Esophagus squamous epithelium (tissue), 5 donors: ENCODE measurements at regions not wholly inside any gene's neighbourhood (a gene's known extent, or its start where the extent isn't known, plus 50 kb on each side); places are given as distances from the start of the nearest gene placed in this dataset.
"Not testable (repeated sequence)": the region's sequence is repeated elsewhere in the genome, so short reads cannot be mapped to it uniquely, and the experiment has no call there.

Experiments used
- DNase-seq: peaks from one replicate; lab custom pipeline; 2025; lab: John Stamatoyannopoulos, UW
- H3K27ac ChIP-seq, 4 donors: fragments of 200-600 bp; sonication (generic); one replicate each; pipeline ENCODE4 v1.5.1; 2016 to 2019; ENCODE audit warnings: mild to moderate bottlenecking in 1 of 4
- H3K27me3 ChIP-seq, 4 donors: fragments of 200-600 bp; sonication (generic); 1 replicate in 3 of 4; 2 replicates in 1 of 4; pipeline versions ENCODE4 v1.5.1 to v1.6.0; 2017 to 2021; ENCODE audit warnings: antibody characterized with exemption in 1 of 4
- H3K36me3 ChIP-seq, 3 donors: fragments of 200-600 bp; sonication (generic); one replicate each; pipeline ENCODE4 v1.5.1; 2016 to 2019
- H3K4me1 ChIP-seq, 3 donors: fragments of 200-600 bp; sonication (generic); one replicate each; pipeline ENCODE4 v1.5.1; 2017 to 2019
- H3K4me3 ChIP-seq, 4 donors: fragments of 200-600 bp; sonication (generic); 1 replicate in 3 of 4; 2 replicates in 1 of 4; pipeline ENCODE4 v1.5.1; 2016 to 2019; ENCODE audit warnings: mild to moderate bottlenecking in 2 of 4, moderate library complexity in 1 of 4
- H3K9me3 ChIP-seq, 3 donors: fragments of 200-600 bp; sonication (generic); one replicate each; pipeline ENCODE4 v1.5.1; 2016 to 2019
- POLR2A ChIP-seq, 4 donors: fragments of 450-650 bp; IDR thresholded peaks; one replicate each; pipeline ENCODE4 v1.6.1; 2017; ENCODE audit warnings: antibody characterized with exemption in 4 of 4, mild to moderate bottlenecking in 4 of 4, moderate library complexity in 3 of 4
- WGBS, 2 donors: methylation state at CpG; one replicate each; pipeline ENCODE4 v1.1.5; 2018; 5-methylcytosine and 5-hydroxymethylcytosine counted together
- intact Hi-C: fragments of 100-400 bp; cut with DNase I; formaldehyde crosslinking; loops from one replicate; pipeline ENCODE4 v1.15.0; 2022
- TF ChIP-seq, protein P1 (sequence below), 6 experiments: fragments of 450-650 bp in 4 of 6; fragments of 200-600 bp in 2 of 6; sonication (generic) in 2 of 6; IDR thresholded peaks; one replicate each; pipeline ENCODE4 v1.5.1; 2016 to 2019; ENCODE audit warnings: antibody characterized with exemption in 6 of 6, mild to moderate bottlenecking in 4 of 6, moderate library complexity in 4 of 6
- donor health status: DM: yes; HTN: yes; CAD: no.

DNA sequence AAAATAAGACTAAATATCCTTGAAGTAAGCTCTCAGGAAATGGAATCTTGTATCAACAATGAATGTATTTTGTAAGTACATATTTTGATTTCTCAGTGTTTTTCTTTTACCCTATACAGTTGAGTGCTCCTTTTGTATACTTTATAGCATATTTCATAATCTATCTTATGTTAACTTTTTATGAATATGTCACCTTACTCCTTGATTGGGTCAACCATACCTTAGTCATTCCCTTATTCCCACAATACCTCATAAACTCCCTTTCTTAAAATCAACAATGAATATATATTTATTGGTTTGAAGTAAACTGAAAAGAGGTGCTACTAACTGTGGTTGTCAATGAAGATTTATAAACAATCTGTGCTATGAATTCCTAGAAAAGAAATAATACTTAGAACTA is 686.2 kb downstream of the METTL15 start:
- no peak for DNase-seq
- Histone ChIP-seq H3K27me3 (no peaks in the 10 kb centered on the region), H3K9me3 (no peaks in the 10 kb centered on the region), H3K4me1 (no peaks in the 10 kb centered on the region), H3K27ac (no peak overlapping the region), H3K36me3 (no peaks in the 10 kb centered on the region), H3K4me3 (no peak overlapping the region)
- intact Hi-C loops, result no loop called here
- no peak for TF ChIP-seq POLR2A (IDR thresholded peaks at IDR 0.05)
- TF ChIP-seq, protein P1, sequence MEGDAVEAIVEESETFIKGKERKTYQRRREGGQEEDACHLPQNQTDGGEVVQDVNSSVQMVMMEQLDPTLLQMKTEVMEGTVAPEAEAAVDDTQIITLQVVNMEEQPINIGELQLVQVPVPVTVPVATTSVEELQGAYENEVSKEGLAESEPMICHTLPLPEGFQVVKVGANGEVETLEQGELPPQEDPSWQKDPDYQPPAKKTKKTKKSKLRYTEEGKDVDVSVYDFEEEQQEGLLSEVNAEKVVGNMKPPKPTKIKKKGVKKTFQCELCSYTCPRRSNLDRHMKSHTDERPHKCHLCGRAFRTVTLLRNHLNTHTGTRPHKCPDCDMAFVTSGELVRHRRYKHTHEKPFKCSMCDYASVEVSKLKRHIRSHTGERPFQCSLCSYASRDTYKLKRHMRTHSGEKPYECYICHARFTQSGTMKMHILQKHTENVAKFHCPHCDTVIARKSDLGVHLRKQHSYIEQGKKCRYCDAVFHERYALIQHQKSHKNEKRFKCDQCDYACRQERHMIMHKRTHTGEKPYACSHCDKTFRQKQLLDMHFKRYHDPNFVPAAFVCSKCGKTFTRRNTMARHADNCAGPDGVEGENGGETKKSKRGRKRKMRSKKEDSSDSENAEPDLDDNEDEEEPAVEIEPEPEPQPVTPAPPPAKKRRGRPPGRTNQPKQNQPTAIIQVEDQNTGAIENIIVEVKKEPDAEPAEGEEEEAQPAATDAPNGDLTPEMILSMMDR (IDR thresholded peaks at IDR 0.05), result no peak

- TF ChIP-seq, protein P1 (IDR thresholded peaks at IDR 0.05), result no peak
- TF ChIP-seq POLR2A (IDR thresholded peaks at IDR 0.05), result no peak
- H3K9me3 ChIP-seq, result no peaks in the 10 kb centered on the region
- no peaks in the 10 kb centered on the region for H3K36me3 ChIP-seq
- 71 to 90% methylated on average over 3 to 6 of the region's 8 CpGs for WGBS, 2 donors
- intact Hi-C loops, result no loop called here
- no peak for DNase-seq
- no peak overlapping the region for H3K27ac ChIP-seq
- no peak overlapping the region for H3K4me3 ChIP-seq
- no peaks in the 10 kb centered on the region for H3K4me1 ChIP-seq
- H3K27me3 ChIP-seq, result no peaks in the 10 kb centered on the region
Observed at GRCh38 chr11:28793282-28793738, 685.1 kb downstream of the METTL15 start.

GRCh38 chr11:28792856-28793255 is 684.7 kb downstream of the METTL15 start:
- TF ChIP-seq, protein P1 (IDR thresholded peaks at IDR 0.05), result no peak
- TF ChIP-seq POLR2A (IDR thresholded peaks at IDR 0.05), result no peak
- 17% methylated on average over 1 of the region's 2 CpGs; no CpG with 5 or more reads in 1 of the 2 donors for WGBS, 2 donors
- Histone ChIP-seq H3K27me3 (no peaks in the 10 kb centered on the region), H3K36me3 (no peaks in the 10 kb centered on the region), H3K27ac (no peak overlapping the region), H3K4me1 (no peaks in the 10 kb centered on the region), H3K4me3 (no peak overlapping the region), H3K9me3 (no peaks in the 10 kb centered on the region)
- no peak for DNase-seq
- intact Hi-C loops, result no loop called here

GRCh38 chr11:28787897-28788296 is 679.7 kb downstream of the METTL15 start:
- H3K27ac ChIP-seq, H3K36me3 ChIP-seq, H3K27me3 ChIP-seq, DNase-seq, intact Hi-C loops, H3K9me3 ChIP-seq, H3K4me1 ChIP-seq, H3K4me3 ChIP-seq: not testable (repeated sequence)
- WGBS, 2 donors, result 67 to 70% methylated on average over 2 of the region's 2 CpGs

DNA sequence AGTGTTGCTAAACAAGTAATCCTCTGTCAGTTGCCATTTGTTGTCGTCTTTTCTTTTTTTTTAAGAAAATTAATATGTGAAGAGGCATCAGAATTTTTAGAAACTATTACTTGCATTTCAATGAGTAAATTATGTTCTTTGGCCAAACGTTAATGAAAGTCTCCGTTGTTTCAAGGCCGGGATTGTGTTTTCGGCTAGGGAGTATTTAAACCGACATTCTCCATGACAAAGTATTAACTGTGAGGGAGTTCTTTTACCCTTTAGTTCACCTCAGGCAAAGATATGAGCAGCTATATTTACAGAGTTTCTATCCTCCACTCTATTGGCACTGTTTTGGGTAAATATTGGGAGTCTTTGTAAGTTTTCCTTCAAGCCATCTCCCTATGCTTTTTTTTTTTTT is 668.9 kb downstream of the METTL15 start:
- Histone ChIP-seq H3K36me3 (no peaks in the 10 kb centered on the region), H3K4me1 (no peaks in the 10 kb centered on the region), H3K4me3 (no peak overlapping the region), H3K27ac (no peak overlapping the region), H3K27me3 (no peaks in the 10 kb centered on the region), H3K9me3 (peaks cover 0 to 7% (median 0%) of the 10 kb centered on the region in 3 donors)
- TF ChIP-seq, protein P1 (IDR thresholded peaks at IDR 0.05), result no peak
- TF ChIP-seq POLR2A (IDR thresholded peaks at IDR 0.05), result no peak
- no peak for DNase-seq
- 81 to 94% methylated on average over 6 of the region's 6 CpGs for WGBS, 2 donors
- intact Hi-C loops, result no loop called here

GRCh38 chr11:28773606-28774005 is 665.4 kb downstream of the METTL15 start:
- intact Hi-C loops, result no loop called here

More at GRCh38 chr11:28773606-28774005, 665.4 kb downstream of the METTL15 start:
- Histone ChIP-seq H3K4me1 (no peaks in the 10 kb centered on the region), H3K36me3 (no peaks in the 10 kb centered on the region), H3K4me3 (no peak overlapping the region), H3K27me3 (no peaks in the 10 kb centered on the region), H3K27ac (no peak overlapping the region), H3K9me3 (peaks cover 0 to 9% (median 0%) of the 10 kb centered on the region in 3 donors)
- DNase-seq, result no peak
- WGBS, 2 donors, result no CpG with 5 or more reads among the region's 1 CpG
- no peak for TF ChIP-seq POLR2A (IDR thresholded peaks at IDR 0.05)
